ENCODE measurements at regions not wholly inside any gene's neighbourhood (a gene's known extent, or its start where the extent isn't known, plus 50 kb on each side); places are given as distances from the start of the nearest gene placed in this dataset.

DNA sequence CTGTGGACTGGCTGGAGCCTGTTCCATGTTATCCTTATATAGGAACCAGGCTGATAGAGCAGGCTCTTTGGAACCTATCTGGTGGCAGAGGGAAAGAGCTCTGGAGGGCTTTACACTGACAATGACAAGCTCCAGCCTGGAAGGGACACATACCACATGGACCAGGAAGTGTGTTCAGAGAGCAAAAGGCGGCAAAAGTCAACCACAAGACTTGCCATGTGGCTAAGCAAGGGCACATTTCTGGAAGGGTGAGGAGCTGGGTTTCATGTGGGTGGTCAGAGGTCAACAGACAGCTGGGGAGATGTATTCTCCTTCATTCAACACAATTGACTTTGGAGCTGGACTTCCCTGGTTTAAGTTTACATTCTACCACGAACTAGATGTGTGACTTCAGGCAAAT, 325.2 kb downstream of the DYSF start:
- TF ChIP-seq POLR2A (IDR thresholded peaks at IDR 0.05; ENCODE audit: low read depth, low read length): no peak
- no peak for TF ChIP-seq POLR2AphosphoS5 (IDR thresholded peaks at IDR 0.05; ENCODE audit: low read depth, low read length)
